ENCODE measurements at regions not wholly inside any gene's neighbourhood (a gene's known extent, or its start where the extent isn't known, plus 50 kb on each side); places are given as distances from the start of the nearest gene placed in this dataset.

GRCh38 chr2:239639421-239640185, 238.8 kb upstream of the HDAC4 start:
- TF ChIP-seq ZNF707 (tag by site-specific recombination; IDR thresholded peaks at IDR 0.05), result no peak
- TF ChIP-seq BCL11A (tag by site-specific recombination; IDR thresholded peaks at IDR 0.05; ENCODE audit: low read depth), result no peak
- no peak for TF ChIP-seq CTCF (tag by site-specific recombination; IDR thresholded peaks at IDR 0.05)
- TF ChIP-seq GLI4 (tag by site-specific recombination; IDR thresholded peaks at IDR 0.05), result no peak

Measured in HEK293 (cell line).